GM12878 (cell line): ENCODE measurements at regions not wholly inside any gene's neighbourhood (a gene's known extent, or its start where the extent isn't known, plus 50 kb on each side); places are given as distances from the start of the nearest gene placed in this dataset.

Experiments
- ATAC-seq: fragments of 200-7000 bp; cut with Tn5 transposase; 3 replicates; pipeline ENCODE4 v1.9.1; 2020; ENCODE audit warnings: mild to moderate bottlenecking, moderate library complexity
- BruUV-seq: library from RNA; stranded (reverse); fragments of 400-500 nt; replicated peaks from 2 replicates; lab custom pipeline; 2021; lab: Mats Ljungman, UMichigan
- CTCF ChIA-PET: fragments of 300-600 bp; sonication (Branson Sonifier 250); formaldehyde crosslinking; extraction: SDS; loops from one replicate; lab custom pipeline; 2021; ENCODE audit warnings: inconsistent platforms; lab: Yijun Ruan, JAX
- POLR2A ChIA-PET: fragments of 350-600 bp; formaldehyde crosslinking; extraction: SDS; loops from one replicate; lab custom pipeline; 2021; ENCODE audit warnings: inconsistent platforms; lab: Charles Lee
- RAD21 ChIA-PET: fragments of 300-600 bp; sonication (Branson Sonifier 250); formaldehyde crosslinking; loops from one replicate; lab custom pipeline; 2023; ENCODE audit warnings: antibody characterized with exemption; ENCODE audit not compliant: unreplicated experiment; lab: Charles Lee
- SMC1A ChIA-PET: fragments of 300-600 bp; sonication (Branson Sonifier 250); formaldehyde crosslinking; loops from one replicate; lab custom pipeline; 2023; ENCODE audit not compliant: unreplicated experiment, uncharacterized antibody; lab: Charles Lee
- DNase-seq: peaks from one replicate; pipeline ENCODE4 v3.0.0-alpha.2; 2011; ENCODE audit warnings: low read depth, low spot score
- FAIRE-seq: peaks from 3 replicates; lab custom pipeline; 2011; peaks lifted over from hg19 to GRCh38; lab: Jason Lieb, UNC
- H2AFZ ChIP-seq: 2 replicates; pipeline ENCODE4 v1.6.0; 2011; ENCODE audit warnings: low read depth, low read length, control low read depth; ENCODE audit not compliant: control insufficient read depth
- H3K27ac ChIP-seq: 2 replicates; pipeline ENCODE4 v1.5.1; 2011; ENCODE audit warnings: control low read depth; ENCODE audit not compliant: control insufficient read depth, insufficient read depth
- H3K27me3 ChIP-seq, 2 experiments: replicated peaks in 1 of 2; 2 replicates each; pipeline versions ENCODE4 v1.6.0 to v1.6.1; 2011; ENCODE audit warnings: low read length in 1 of 2; ENCODE audit not compliant: control insufficient read depth in 2 of 2, insufficient read depth in 2 of 2
- H3K36me3 ChIP-seq, 2 experiments: 2 replicates each; pipeline ENCODE4 v1.5.1; 2011; ENCODE audit warnings: low read length in 1 of 2; ENCODE audit not compliant: control insufficient read depth in 2 of 2, insufficient read depth in 2 of 2
- H3K4me1 ChIP-seq: 2 replicates; pipeline ENCODE4 v1.6.1; 2011; ENCODE audit warnings: mild to moderate bottlenecking, low read length, moderate library complexity, mixed read lengths; ENCODE audit not compliant: control insufficient read depth, insufficient read depth
- H3K4me2 ChIP-seq: 2 replicates; pipeline ENCODE4 v1.6.0; 2011; ENCODE audit warnings: control low read depth; ENCODE audit not compliant: control insufficient read depth, insufficient read depth
- H3K4me3 ChIP-seq: fragments of 200-600 bp; sonication (generic); 2 replicates; pipeline ENCODE4 v1.5.1; 2016
- H3K79me2 ChIP-seq: 2 replicates; pipeline ENCODE4 v1.6.0; 2011; ENCODE audit warnings: low read length; ENCODE audit not compliant: control insufficient read depth, insufficient read depth
- H3K9ac ChIP-seq: 2 replicates; pipeline ENCODE4 v1.8.0; 2011; ENCODE audit warnings: low read length, control low read depth, mixed read lengths; ENCODE audit not compliant: control insufficient read depth, insufficient read depth
- H3K9me3 ChIP-seq: replicated peaks from 3 replicates; pipeline ENCODE4 v1.5.1; 2011; ENCODE audit warnings: mild to moderate bottlenecking, low read length; ENCODE audit not compliant: control insufficient read depth, insufficient read depth
- H4K20me1 ChIP-seq: 2 replicates; pipeline ENCODE4 v1.6.0; 2011; ENCODE audit not compliant: control insufficient read depth, insufficient read depth
- ASH2L ChIP-seq: fragments of 300-600, 200-600 bp; sonication (generic); IDR thresholded peaks from 2 replicates; pipeline ENCODE4 v1.6.1; 2017; ENCODE audit warnings: low read depth, mild to moderate bottlenecking, borderline replicate concordance
- CBX3 ChIP-seq: fragments of 200-600 bp; sonication (generic); IDR thresholded peaks from 2 replicates; pipeline ENCODE4 v1.6.1; 2016; ENCODE audit warnings: low read depth, borderline replicate concordance
- CEBPB ChIP-seq, 2 experiments: fragments of 150-350 bp in 1 of 2; IDR thresholded peaks; 2 replicates each; pipeline ENCODE4 v1.6.1; 2012 to 2014; ENCODE audit warnings: low read depth in 2 of 2, low read length in 2 of 2, borderline replicate concordance in 1 of 2, inconsistent platforms in 1 of 2
- E4F1 ChIP-seq: fragments of 450-650 bp; IDR thresholded peaks from 2 replicates; pipeline ENCODE4 v1.6.1; 2018; ENCODE audit warnings: borderline replicate concordance, mild to moderate bottlenecking; ENCODE audit not compliant: partially characterized antibody
- EGR1 ChIP-seq, 2 experiments: IDR thresholded peaks; 1 replicate in 1 of 2; 2 replicates in 1 of 2; pipeline ENCODE4 v1.6.1; 2011 to 2012; ENCODE audit warnings: low read depth in 2 of 2, low read length in 2 of 2, borderline replicate concordance in 1 of 2, mild to moderate bottlenecking in 1 of 2, moderate library complexity in 1 of 2
- FOXK2 ChIP-seq: fragments of 450-650 bp; IDR thresholded peaks from 2 replicates; pipeline ENCODE4 v1.6.1; 2017; ENCODE audit warnings: mild to moderate bottlenecking, moderate library complexity
- KDM1A ChIP-seq: fragments of 200-600 bp; sonication (generic); IDR thresholded peaks from 2 replicates; pipeline ENCODE4 v1.6.1; 2016; ENCODE audit warnings: borderline replicate concordance
- MTA3 ChIP-seq: IDR thresholded peaks from 2 replicates; pipeline ENCODE4 v1.6.1; 2012; ENCODE audit warnings: low read length, inconsistent platforms, borderline replicate concordance
- RCOR1 ChIP-seq: conservative IDR thresholded peaks from 2 replicates; pipeline ENCODE4 v1.6.1; 2012; ENCODE audit warnings: low read depth, low read length, improper control_type of control experiment
- WGBS: methylation state at CpG from one replicate; pipeline ENCODE4 v1.1.6; 2016; ENCODE audit warnings: low lambda C conversion rate; ENCODE audit not compliant: insufficient replicate concordance, insufficient coverage; ENCODE audit errors: missing lambda C conversion rate; 5-methylcytosine and 5-hydroxymethylcytosine counted together
- in situ Hi-C: fragments of 300-500 bp; cut with MboI; formaldehyde crosslinking; loops from 9 replicates; pipeline ENCODE4 v1.14.3; 2018; ENCODE audit warnings: mixed read lengths
- intact Hi-C: fragments of 100-400 bp; cut with micrococcal nuclease; formaldehyde crosslinking; loops from one replicate; pipeline ENCODE4 v1.14.2; 2022; ENCODE audit not compliant: unreplicated experiment
- TF ChIP-seq, protein P1 (sequence below): IDR thresholded peaks from 2 replicates; pipeline ENCODE4 v1.6.1; 2012; ENCODE audit warnings: low read depth, low read length, improper control_type of control experiment
- TF ChIP-seq, protein P2 (sequence below): fragments of 450-650 bp; IDR thresholded peaks from 2 replicates; pipeline ENCODE4 v1.6.1; 2016; ENCODE audit warnings: mild to moderate bottlenecking
- TF ChIP-seq, protein P3 (sequence below): fragments of 450-650 bp; IDR thresholded peaks from 2 replicates; pipeline ENCODE4 v1.6.1; 2017; ENCODE audit warnings: borderline replicate concordance

DNA sequence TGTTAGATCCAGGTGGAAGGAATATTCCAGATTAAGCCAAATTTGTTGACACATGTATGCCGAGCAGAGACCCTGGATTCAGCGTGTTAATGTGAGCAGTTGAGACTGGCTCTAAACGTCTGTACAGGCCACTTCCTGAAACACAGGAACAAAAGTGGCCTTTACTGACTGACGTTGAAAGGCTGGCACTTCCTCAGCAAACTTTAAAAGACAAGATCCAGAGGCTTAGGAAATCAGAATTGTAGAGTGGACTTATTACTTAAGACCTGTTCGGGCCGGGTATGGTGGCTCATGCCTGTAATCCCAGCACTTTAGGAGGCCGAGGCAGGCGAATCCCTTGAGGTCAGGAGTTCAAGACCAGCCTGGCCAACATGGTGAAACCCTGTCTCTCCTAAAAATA lies 125.7 kb upstream of the ARID1B start:
- Histone ChIP-seq H3K79me2 (no peaks in the 10 kb centered on the region), H3K9me3 (no peaks in the 10 kb centered on the region), H3K9ac (no peak overlapping the region), H3K36me3 (no peaks in the 10 kb centered on the region), H3K4me2 (no peak overlapping the region), H3K4me3 (no peak overlapping the region), H3K27me3 (no peaks in the 10 kb centered on the region), H2AFZ (no peak overlapping the region), H3K27ac (no peak overlapping the region), H3K4me1 (peaks cover 6% of the 10 kb centered on the region; the same call in 1 of the 2 replicates), H4K20me1 (no peaks in the 10 kb centered on the region)
- DNase-seq (no peak), ATAC-seq (no peak), FAIRE-seq (no peak)
- in situ Hi-C loops (no loop called here), intact Hi-C loops (no loop called here)
- CTCF ChIA-PET, result no interaction called here
- SMC1A ChIA-PET, result no interaction called here
- no TSS peak for BruUV-seq
- RAD21 ChIA-PET, result no interaction called here
- TF ChIP-seq KDM1A (no peak), EGR1 (IDR thresholded peaks at IDR 0.05; ENCODE audit: borderline replicate concordance in 1 of 2, low read depth in 2 of 2, low read length in 2 of 2) (no peak), RCOR1 (no peak), CEBPB (IDR thresholded peaks at IDR 0.05; ENCODE audit: borderline replicate concordance in 1 of 2, low read depth in 2 of 2, low read length in 2 of 2) (no peak), ASH2L (no peak), E4F1 (no peak), CBX3 (no peak), FOXK2 (no peak), MTA3 (no peak)
- TF ChIP-seq, protein P1, sequence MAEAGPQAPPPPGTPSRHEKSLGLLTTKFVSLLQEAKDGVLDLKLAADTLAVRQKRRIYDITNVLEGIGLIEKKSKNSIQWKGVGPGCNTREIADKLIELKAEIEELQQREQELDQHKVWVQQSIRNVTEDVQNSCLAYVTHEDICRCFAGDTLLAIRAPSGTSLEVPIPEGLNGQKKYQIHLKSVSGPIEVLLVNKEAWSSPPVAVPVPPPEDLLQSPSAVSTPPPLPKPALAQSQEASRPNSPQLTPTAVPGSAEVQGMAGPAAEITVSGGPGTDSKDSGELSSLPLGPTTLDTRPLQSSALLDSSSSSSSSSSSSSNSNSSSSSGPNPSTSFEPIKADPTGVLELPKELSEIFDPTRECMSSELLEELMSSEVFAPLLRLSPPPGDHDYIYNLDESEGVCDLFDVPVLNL, result no peak
- TF ChIP-seq, protein P2, sequence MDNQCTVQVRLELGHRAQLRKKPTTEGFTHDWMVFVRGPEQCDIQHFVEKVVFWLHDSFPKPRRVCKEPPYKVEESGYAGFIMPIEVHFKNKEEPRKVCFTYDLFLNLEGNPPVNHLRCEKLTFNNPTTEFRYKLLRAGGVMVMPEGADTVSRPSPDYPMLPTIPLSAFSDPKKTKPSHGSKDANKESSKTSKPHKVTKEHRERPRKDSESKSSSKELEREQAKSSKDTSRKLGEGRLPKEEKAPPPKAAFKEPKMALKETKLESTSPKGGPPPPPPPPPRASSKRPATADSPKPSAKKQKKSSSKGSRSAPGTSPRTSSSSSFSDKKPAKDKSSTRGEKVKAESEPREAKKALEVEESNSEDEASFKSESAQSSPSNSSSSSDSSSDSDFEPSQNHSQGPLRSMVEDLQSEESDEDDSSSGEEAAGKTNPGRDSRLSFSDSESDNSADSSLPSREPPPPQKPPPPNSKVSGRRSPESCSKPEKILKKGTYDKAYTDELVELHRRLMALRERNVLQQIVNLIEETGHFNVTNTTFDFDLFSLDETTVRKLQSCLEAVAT, result no peak
- TF ChIP-seq, protein P3, sequence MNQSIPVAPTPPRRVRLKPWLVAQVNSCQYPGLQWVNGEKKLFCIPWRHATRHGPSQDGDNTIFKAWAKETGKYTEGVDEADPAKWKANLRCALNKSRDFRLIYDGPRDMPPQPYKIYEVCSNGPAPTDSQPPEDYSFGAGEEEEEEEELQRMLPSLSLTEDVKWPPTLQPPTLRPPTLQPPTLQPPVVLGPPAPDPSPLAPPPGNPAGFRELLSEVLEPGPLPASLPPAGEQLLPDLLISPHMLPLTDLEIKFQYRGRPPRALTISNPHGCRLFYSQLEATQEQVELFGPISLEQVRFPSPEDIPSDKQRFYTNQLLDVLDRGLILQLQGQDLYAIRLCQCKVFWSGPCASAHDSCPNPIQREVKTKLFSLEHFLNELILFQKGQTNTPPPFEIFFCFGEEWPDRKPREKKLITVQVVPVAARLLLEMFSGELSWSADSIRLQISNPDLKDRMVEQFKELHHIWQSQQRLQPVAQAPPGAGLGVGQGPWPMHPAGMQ, result no peak
- WGBS, result 74% methylated on average over 8 of the region's 8 CpGs
- POLR2A ChIA-PET, result no interaction called here
